GM12891 (cell line): ENCODE measurements at regions not wholly inside any gene's neighbourhood (a gene's known extent, or its start where the extent isn't known, plus 50 kb on each side); places are given as distances from the start of the nearest gene placed in this dataset.

ENCODE experiments used
- POLR2A ChIP-seq: IDR thresholded peaks from 2 replicates; pipeline ENCODE4 v1.6.1; 2011; ENCODE audit warnings: low read depth, low read length, control low read depth
- POLR2AphosphoS5 ChIP-seq: IDR thresholded peaks from 2 replicates; pipeline ENCODE4 v1.6.1; 2011; ENCODE audit warnings: low read depth, low read length, control low read depth
- SPI1 ChIP-seq: IDR thresholded peaks from 2 replicates; pipeline ENCODE4 v1.6.1; 2011; ENCODE audit warnings: low read depth, low read length, control low read depth
- TAF1 ChIP-seq: IDR thresholded peaks from 2 replicates; pipeline ENCODE4 v1.6.1; 2011; ENCODE audit warnings: low read depth, low read length, control low read depth

GRCh38 chr14:34003082-34003668, 52.3 kb upstream of the EGLN3 start:
- TF ChIP-seq POLR2AphosphoS5, result no peak
- TF ChIP-seq POLR2A, result no peak
- TF ChIP-seq TAF1, result no peak
- no peak for TF ChIP-seq SPI1
